CD14-positive monocyte (primary cell): ENCODE measurements at regions not wholly inside any gene's neighbourhood (a gene's known extent, or its start where the extent isn't known, plus 50 kb on each side); places are given as distances from the start of the nearest gene placed in this dataset.

ENCODE experiments used
- DNase-seq, 3 donors: peaks; one replicate each; pipeline ENCODE4 v3.0.0-alpha.2; 2011 to 2022
- H2AFZ ChIP-seq: 2 replicates; pipeline ENCODE4 v1.6.0; 2012; ENCODE audit warnings: mild to moderate bottlenecking, low read depth, low read length, inconsistent platforms; ENCODE audit not compliant: insufficient read depth, poor library complexity, severe bottlenecking
- H3K27ac ChIP-seq, 2 donors: 1 replicate in 1 of 2; 2 replicates in 1 of 2; pipeline ENCODE4 v1.5.1; 2012 to 2013; ENCODE audit warnings: low read length in 2 of 2, control low read depth in 1 of 2, inconsistent platforms in 1 of 2, low read depth in 1 of 2, mild to moderate bottlenecking in 1 of 2
- H3K27me3 ChIP-seq, 2 donors: one replicate each; pipeline versions ENCODE4 v1.6.0 to v1.6.1; 2011 to 2013; ENCODE audit warnings: low read length in 2 of 2; ENCODE audit not compliant: control insufficient read depth in 2 of 2, insufficient read depth in 2 of 2
- H3K36me3 ChIP-seq, 2 donors: replicated peaks in 1 of 2; 1 replicate in 1 of 2; 2 replicates in 1 of 2; pipeline versions ENCODE4 v1.5.1 to v1.6.1; 2012 to 2013; ENCODE audit warnings: low read length in 2 of 2, control low read depth in 1 of 2, inconsistent platforms in 1 of 2, mild to moderate bottlenecking in 1 of 2; ENCODE audit not compliant: insufficient read depth in 2 of 2, control insufficient read depth in 1 of 2
- H3K4me1 ChIP-seq, 2 donors: 1 replicate in 1 of 2; 2 replicates in 1 of 2; pipeline versions ENCODE4 v1.5.1 to v1.6.1; 2012 to 2013; ENCODE audit warnings: low read length in 2 of 2, control low read depth in 1 of 2, inconsistent platforms in 1 of 2, mild to moderate bottlenecking in 1 of 2, moderate library complexity in 1 of 2; ENCODE audit not compliant: insufficient read depth in 2 of 2, control insufficient read depth in 1 of 2
- H3K4me2 ChIP-seq: replicated peaks from 2 replicates; pipeline ENCODE3; 2012; ENCODE audit warnings: low read length, moderate library complexity, mild to moderate bottlenecking; ENCODE audit not compliant: poor library complexity, severe bottlenecking; ENCODE audit errors: extremely low read depth
- H3K4me3 ChIP-seq, 3 experiments: fragments of 200-600 bp in 1 of 3; sonication (generic) in 1 of 3; replicated peaks in 1 of 3; 1 replicate in 2 of 3; 2 replicates in 1 of 3; pipeline ENCODE4 v1.5.1; 2011 to 2013; ENCODE audit warnings: low read length in 3 of 3, mild to moderate bottlenecking in 3 of 3, control low read depth in 2 of 3, low read depth in 2 of 3, inconsistent platforms in 1 of 3, moderate library complexity in 1 of 3
- H3K79me2 ChIP-seq: 2 replicates; pipeline ENCODE4 v1.6.0; 2012; ENCODE audit warnings: mild to moderate bottlenecking, control low read depth, inconsistent platforms, low read length, moderate library complexity; ENCODE audit not compliant: insufficient read depth
- H3K9ac ChIP-seq: 2 replicates; pipeline ENCODE4 v1.6.0; 2017; ENCODE audit warnings: low read length, mild to moderate bottlenecking; ENCODE audit not compliant: insufficient read depth, poor library complexity, severe bottlenecking
- H3K9me3 ChIP-seq, 2 donors: replicated peaks in 1 of 2; 1 replicate in 1 of 2; 2 replicates in 1 of 2; pipeline versions ENCODE4 v1.5.1 to v1.6.1; 2012 to 2013; ENCODE audit warnings: low read length in 2 of 2, control low read depth in 1 of 2; ENCODE audit not compliant: control insufficient read depth in 1 of 2, insufficient read depth in 1 of 2
- H4K20me1 ChIP-seq: 2 replicates; pipeline ENCODE4 v1.6.0; 2012; ENCODE audit warnings: mild to moderate bottlenecking, low read length, control low read depth, moderate library complexity; ENCODE audit not compliant: insufficient read depth
- H3K27ac Mint-ChIP-seq, 7 donors: one replicate each; pipeline ENCODE4 v1.8.0; 2020; ENCODE audit warnings: mild to moderate bottlenecking in 7 of 7, mixed read lengths in 7 of 7, moderate library complexity in 6 of 7, inconsistent platforms in 2 of 7
- H3K27me3 Mint-ChIP-seq, 3 donors: one replicate each; pipeline ENCODE4 v1.8.0; 2021 to 2022; ENCODE audit warnings: low read depth in 3 of 3, mild to moderate bottlenecking in 3 of 3, mixed read lengths in 3 of 3, moderate library complexity in 3 of 3, inconsistent platforms in 1 of 3
- H3K36me3 Mint-ChIP-seq, 2 donors: one replicate each; pipeline ENCODE4 v1.8.0; 2020; ENCODE audit warnings: mixed read lengths in 2 of 2, inconsistent platforms in 1 of 2, mild to moderate bottlenecking in 1 of 2
- H3K4me1 Mint-ChIP-seq: one replicate; pipeline ENCODE4 v1.8.0; 2020; ENCODE audit warnings: mild to moderate bottlenecking, mixed read lengths
- H3K4me3 Mint-ChIP-seq, 2 donors: one replicate each; pipeline ENCODE4 v1.8.0; 2020; ENCODE audit warnings: mild to moderate bottlenecking in 2 of 2, mixed read lengths in 2 of 2, moderate library complexity in 1 of 2
- H3K9me3 Mint-ChIP-seq, 7 donors: one replicate each; pipeline ENCODE4 v1.8.0; 2020 to 2022; ENCODE audit warnings: mixed read lengths in 7 of 7, mild to moderate bottlenecking in 6 of 7, moderate library complexity in 6 of 7, inconsistent platforms in 2 of 7
- CTCF ChIP-seq: fragments of 200-600 bp; IDR thresholded peaks from one replicate; pipeline ENCODE4 v1.8.0; 2022; ENCODE audit warnings: antibody characterized with exemption, mild to moderate bottlenecking
- WGBS: methylation state at CpG from one replicate; pipeline ENCODE4 v1.1.5; 2013; ENCODE audit warnings: missing lambda C conversion rate; ENCODE audit not compliant: insufficient coverage; 5-methylcytosine and 5-hydroxymethylcytosine counted together
- intact Hi-C, 2 donors: fragments of 100-400 bp; cut with micrococcal nuclease; formaldehyde crosslinking; loops; one replicate each; pipeline versions ENCODE4 v1.15.0 to v1.15.1; 2023

- H3K9ac ChIP-seq = no peak overlapping the region
- no CpG with 5 or more reads among the region's 1 CpG for WGBS
- no peaks in the 10 kb centered on the region for H3K79me2 ChIP-seq
- intact Hi-C loops = no loop called here
- DNase-seq = no peak
- no peaks in the 10 kb centered on the region for H3K27me3 ChIP-seq
- H3K4me3 ChIP-seq = no peak overlapping the region
- no peak overlapping the region for H3K4me3 Mint-ChIP-seq
- no peaks in the 10 kb centered on the region for H3K4me1 Mint-ChIP-seq
- H3K4me1 ChIP-seq = no peaks in the 10 kb centered on the region
- H3K27ac Mint-ChIP-seq = no peak overlapping the region
- H3K4me2 ChIP-seq = no peak overlapping the region
- no peaks in the 10 kb centered on the region for H3K36me3 Mint-ChIP-seq
- H4K20me1 ChIP-seq = no peaks in the 10 kb centered on the region
- H2AFZ ChIP-seq = no peak overlapping the region
- H3K27ac ChIP-seq = no peak overlapping the region
- H3K36me3 ChIP-seq = no peaks in the 10 kb centered on the region
- H3K27me3 Mint-ChIP-seq = peaks cover 0 to 1% (median 0%) of the 10 kb centered on the region in 3 donors
- H3K9me3 Mint-ChIP-seq = peaks cover 0 to 6% (median 0%) of the 10 kb centered on the region in 7 donors
- no peaks in the 10 kb centered on the region for H3K9me3 ChIP-seq
- no peak for TF ChIP-seq CTCF
These were observed 466.4 kb upstream of the ACVR2A start for GRCh38 chr2:147378403-147378802.

GRCh38 chr2:147375073-147375472 lies 469.8 kb upstream of the ACVR2A start:
- H3K4me1 ChIP-seq = no peaks in the 10 kb centered on the region
- H3K27me3 Mint-ChIP-seq = no peaks in the 10 kb centered on the region
- H3K27me3 ChIP-seq = no peaks in the 10 kb centered on the region
- no peak overlapping the region for H3K27ac ChIP-seq
- intact Hi-C loops = no loop called here
- no peaks in the 10 kb centered on the region for H3K9me3 ChIP-seq
- no peak overlapping the region for H3K4me2 ChIP-seq
- H3K4me3 Mint-ChIP-seq = no peak overlapping the region
- DNase-seq = no peak
- H3K9ac ChIP-seq = no peak overlapping the region
- no peak overlapping the region for H2AFZ ChIP-seq
- no peak for TF ChIP-seq CTCF
- no peaks in the 10 kb centered on the region for H4K20me1 ChIP-seq
- H3K4me3 ChIP-seq = no peak overlapping the region
- 100% methylated on average over 1 of the region's 1 CpG for WGBS
- H3K27ac Mint-ChIP-seq = no peak overlapping the region
- no peaks in the 10 kb centered on the region for H3K36me3 ChIP-seq
- no peaks in the 10 kb centered on the region for H3K4me1 Mint-ChIP-seq
- no peaks in the 10 kb centered on the region for H3K79me2 ChIP-seq
- no peaks in the 10 kb centered on the region for H3K36me3 Mint-ChIP-seq
- H3K9me3 Mint-ChIP-seq = peaks cover 0 to 3% (median 0%) of the 10 kb centered on the region in 7 donors
